Lower leg skin (tissue), 4 donors: ENCODE measurements at regions not wholly inside any gene's neighbourhood (a gene's known extent, or its start where the extent isn't known, plus 50 kb on each side); places are given as distances from the start of the nearest gene placed in this dataset.
A peak's percentile ranks its signal among the peaks of the same experiment; 100 is the strongest.

ENCODE experiments used
- DNase-seq, 2 donors: peaks; one replicate each; pipeline ENCODE4 v3.0.0-alpha.2; 2019; ENCODE audit warnings: low spot score in 2 of 2
- H3K4me3 ChIP-seq: fragments of 200-600 bp; sonication (generic); 2 replicates; pipeline ENCODE4 v1.5.1; 2017; ENCODE audit warnings: mild to moderate bottlenecking, low read depth; ENCODE audit not compliant: poor library complexity, severe bottlenecking
- POLR2A ChIP-seq, 2 donors: fragments of 450-650 bp; IDR thresholded peaks; one replicate each; pipeline ENCODE4 v1.6.1; 2016 to 2017; ENCODE audit warnings: antibody characterized with exemption in 2 of 2, mild to moderate bottlenecking in 1 of 2, moderate library complexity in 1 of 2
- WGBS, 2 donors: methylation state at CpG; one replicate each; pipeline ENCODE4 v1.1.5; 2018; 5-methylcytosine and 5-hydroxymethylcytosine counted together
- intact Hi-C: fragments of 100-400 bp; cut with DNase I; formaldehyde crosslinking; loops from one replicate; pipeline ENCODE4 v1.15.0; 2023; ENCODE audit warnings: low total_unique reads
- TF ChIP-seq, protein P1 (sequence below), 3 donors: fragments of 450-650 bp; IDR thresholded peaks; one replicate each; pipeline ENCODE4 v1.5.1; 2016; ENCODE audit warnings: antibody characterized with exemption in 3 of 3, mild to moderate bottlenecking in 3 of 3, moderate library complexity in 2 of 3

- WGBS, 2 donors, result 94 to 100% methylated on average over 2 of the region's 2 CpGs
- no peak for TF ChIP-seq POLR2A (IDR thresholded peaks at IDR 0.05)
- TF ChIP-seq, protein P1, sequence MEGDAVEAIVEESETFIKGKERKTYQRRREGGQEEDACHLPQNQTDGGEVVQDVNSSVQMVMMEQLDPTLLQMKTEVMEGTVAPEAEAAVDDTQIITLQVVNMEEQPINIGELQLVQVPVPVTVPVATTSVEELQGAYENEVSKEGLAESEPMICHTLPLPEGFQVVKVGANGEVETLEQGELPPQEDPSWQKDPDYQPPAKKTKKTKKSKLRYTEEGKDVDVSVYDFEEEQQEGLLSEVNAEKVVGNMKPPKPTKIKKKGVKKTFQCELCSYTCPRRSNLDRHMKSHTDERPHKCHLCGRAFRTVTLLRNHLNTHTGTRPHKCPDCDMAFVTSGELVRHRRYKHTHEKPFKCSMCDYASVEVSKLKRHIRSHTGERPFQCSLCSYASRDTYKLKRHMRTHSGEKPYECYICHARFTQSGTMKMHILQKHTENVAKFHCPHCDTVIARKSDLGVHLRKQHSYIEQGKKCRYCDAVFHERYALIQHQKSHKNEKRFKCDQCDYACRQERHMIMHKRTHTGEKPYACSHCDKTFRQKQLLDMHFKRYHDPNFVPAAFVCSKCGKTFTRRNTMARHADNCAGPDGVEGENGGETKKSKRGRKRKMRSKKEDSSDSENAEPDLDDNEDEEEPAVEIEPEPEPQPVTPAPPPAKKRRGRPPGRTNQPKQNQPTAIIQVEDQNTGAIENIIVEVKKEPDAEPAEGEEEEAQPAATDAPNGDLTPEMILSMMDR (IDR thresholded peaks at IDR 0.05), result no peak
- no peak overlapping the region for H3K4me3 ChIP-seq
- peak in 1 of 2 donors; percentile 53 for DNase-seq
- intact Hi-C loops, result no loop called here
Observed at GRCh38 chr6:44533421-44533820, 145.9 kb downstream of the CDC5L start.

- 93 to 96% methylated on average over 5 of the region's 5 CpGs for WGBS, 2 donors
- TF ChIP-seq, protein P1 (IDR thresholded peaks at IDR 0.05), result no peak
- TF ChIP-seq POLR2A (IDR thresholded peaks at IDR 0.05), result no peak
- intact Hi-C loops, result no loop called here
- H3K4me3 ChIP-seq, result no peak overlapping the region
- DNase-seq, result peak in 1 of 2 donors; percentile 36
Observed at GRCh38 chr6:44534291-44534690, 146.8 kb downstream of the CDC5L start.

DNA sequence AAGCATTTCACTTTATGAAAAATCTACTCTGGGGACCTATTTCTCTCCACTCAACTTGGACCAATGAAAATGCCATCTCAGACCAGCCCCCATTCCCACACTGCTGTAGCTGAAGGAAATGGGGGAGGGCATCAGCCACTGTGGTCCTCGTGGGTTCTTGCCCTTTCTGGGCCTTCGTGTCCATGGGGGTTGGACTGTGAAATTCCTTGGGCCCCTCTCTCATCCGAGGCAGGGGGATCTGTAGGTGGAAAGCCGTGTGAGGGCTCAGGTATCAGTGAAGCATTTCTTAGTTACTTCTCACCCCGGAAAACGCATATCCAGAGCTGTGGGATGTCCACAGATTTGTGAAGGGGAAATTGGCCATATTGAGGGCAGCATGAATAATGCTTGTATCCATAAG is 147.9 kb downstream of the CDC5L start:
- peak in 1 of 2 donors; percentile 40 for DNase-seq
- TF ChIP-seq, protein P1 (IDR thresholded peaks at IDR 0.05), result no peak
- no peak for TF ChIP-seq POLR2A (IDR thresholded peaks at IDR 0.05)
- WGBS, 2 donors, result 82 to 87% methylated on average over 6 of the region's 6 CpGs
- H3K4me3 ChIP-seq, result no peak overlapping the region
- intact Hi-C loops, result no loop called here

DNA sequence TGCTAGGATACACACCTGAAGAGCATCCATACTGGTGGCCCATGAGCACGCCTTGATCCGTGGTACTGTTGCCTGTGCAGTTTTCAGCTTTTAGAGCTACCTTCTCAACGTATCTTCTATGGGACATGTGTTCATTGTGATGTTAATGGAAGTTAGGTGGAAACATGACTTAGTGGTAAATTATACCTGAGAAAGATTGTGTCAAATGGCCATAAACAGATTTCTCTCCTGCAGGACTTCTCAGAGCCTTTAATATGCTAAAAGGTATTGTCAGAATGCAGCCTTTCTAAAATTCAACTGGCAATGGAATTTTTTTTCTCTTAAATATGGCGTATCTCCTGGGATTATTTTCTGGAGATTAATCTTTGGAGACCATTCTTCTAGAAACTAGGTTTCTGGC is 148.5 kb downstream of the CDC5L start:
- no peak for DNase-seq
- 93 to 99% methylated on average over 4 of the region's 4 CpGs for WGBS, 2 donors
- intact Hi-C loops, result no loop called here
- TF ChIP-seq POLR2A (IDR thresholded peaks at IDR 0.05), result no peak
- TF ChIP-seq, protein P1 (IDR thresholded peaks at IDR 0.05), result no peak
- H3K4me3 ChIP-seq, result no peak overlapping the region

GRCh38 chr6:44537306-44538049 is 150.0 kb downstream of the CDC5L start:
- no peak for DNase-seq
- H3K4me3 ChIP-seq, result no peak overlapping the region
- 86 to 90% methylated on average over 10 of the region's 10 CpGs for WGBS, 2 donors
- intact Hi-C loops, result no loop called here
- TF ChIP-seq POLR2A (IDR thresholded peaks at IDR 0.05), result no peak
- TF ChIP-seq, protein P1 (IDR thresholded peaks at IDR 0.05), result no peak
